ENCODE measurements at regions not wholly inside any gene's neighbourhood (a gene's known extent, or its start where the extent isn't known, plus 50 kb on each side); places are given as distances from the start of the nearest gene placed in this dataset.

DNA sequence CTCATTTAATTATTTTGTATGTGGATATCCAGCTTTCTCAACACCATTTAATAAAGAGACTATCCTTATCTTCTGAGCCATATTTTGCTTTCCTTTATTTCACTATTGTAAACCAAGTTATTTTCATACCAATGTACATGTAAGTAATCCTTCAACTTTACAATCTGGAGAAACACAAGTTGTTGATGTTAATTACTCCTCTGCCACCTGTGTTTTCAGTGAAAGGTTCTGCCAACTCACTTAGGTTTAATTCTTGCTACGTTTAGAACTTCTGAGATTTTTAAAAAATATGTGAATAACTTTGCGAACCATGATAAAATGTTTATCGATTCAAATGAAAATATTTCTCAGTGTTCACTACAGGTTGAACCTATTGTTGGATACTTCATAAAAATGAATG lies 244.4 kb downstream of the CDH7 start:
- Histone ChIP-seq H3K27ac (ENCODE audit: low read depth, low read length) (no peak overlapping the region), H3K27me3 (ENCODE audit: insufficient read depth, low read length) (no peaks in the 10 kb centered on the region), H3K79me2 (ENCODE audit: insufficient read depth, low read length) (no peaks in the 10 kb centered on the region), H2AFZ (ENCODE audit: low read depth, low read length, poor library complexity, severe bottlenecking) (no peak overlapping the region), H3K4me1 (ENCODE audit: control insufficient read depth in 1 of 2, insufficient read depth in 2 of 2, low read length in 2 of 2) (no peaks in the 10 kb centered on the region), H3K4me3 (replicated peaks in 1 of 2; ENCODE audit: low read depth in 1 of 2, low read length in 2 of 2) (no peak overlapping the region), H3K9ac (ENCODE audit: low read length) (no peak overlapping the region), H3K36me3 (ENCODE audit: control insufficient read depth in 1 of 2, insufficient read depth in 2 of 2, low read length in 2 of 2) (no peaks in the 10 kb centered on the region), H4K20me1 (ENCODE audit: insufficient read depth) (no peaks in the 10 kb centered on the region), H3K4me2 (ENCODE audit: low read length) (no peak overlapping the region), H3K9me2 (ENCODE audit: insufficient read depth) (no peaks in the 10 kb centered on the region), H3K9me3 (ENCODE audit: control insufficient read depth in 1 of 2, insufficient read depth in 1 of 2, low read depth in 1 of 2, low read length in 2 of 2) (peaks cover 3 to 4% of the 10 kb centered on the region in 2 experiments; a peak in 2 of 4 replicates)
- no peak for ATAC-seq
- ChIA-PET POLR2A (no interaction called here), RAD21 (ENCODE audit: low non-redundant PET in 1 of 2, low total read pairs in 2 of 2, uncharacterized antibody in 2 of 2, unreplicated experiment in 2 of 2) (no interaction called here), CTCF (no interaction called here)
- no peak for DNase-seq (ENCODE audit: low read depth, low spot score)
- BruUV-seq (replicated peaks): no TSS peak
- TF ChIP-seq FOSL1 (IDR thresholded peaks at IDR 0.05; ENCODE audit: low read depth) (no peak), JUND (IDR thresholded peaks at IDR 0.05) (no peak), ZFX (IDR thresholded peaks at IDR 0.05) (no peak), TCF7L2 (IDR thresholded peaks at IDR 0.05; ENCODE audit: borderline replicate concordance, extremely low read depth, insufficient read depth, insufficient read length) (no peak), EZH2 (IDR thresholded peaks at IDR 0.05) (no peak), EGR1 (IDR thresholded peaks at IDR 0.05; ENCODE audit: low read depth) (no peak), SP1 (IDR thresholded peaks at IDR 0.05; ENCODE audit: low read depth) (no peak), POLR2A (IDR thresholded peaks at IDR 0.05; ENCODE audit: borderline replicate concordance, extremely low read depth, insufficient read depth, insufficient read length) (no peak), EZH2phosphoT487 (IDR thresholded peaks at IDR 0.05; ENCODE audit: borderline replicate concordance) (no peak), SIN3A (IDR thresholded peaks at IDR 0.05; ENCODE audit: low read depth) (no peak), CEBPB (IDR thresholded peaks at IDR 0.05; ENCODE audit: low read depth) (no peak)
- TF ChIP-seq, protein P1, sequence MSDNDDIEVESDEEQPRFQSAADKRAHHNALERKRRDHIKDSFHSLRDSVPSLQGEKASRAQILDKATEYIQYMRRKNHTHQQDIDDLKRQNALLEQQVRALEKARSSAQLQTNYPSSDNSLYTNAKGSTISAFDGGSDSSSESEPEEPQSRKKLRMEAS (IDR thresholded peaks at IDR 0.05): no peak
- TF ChIP-seq, protein P2, sequence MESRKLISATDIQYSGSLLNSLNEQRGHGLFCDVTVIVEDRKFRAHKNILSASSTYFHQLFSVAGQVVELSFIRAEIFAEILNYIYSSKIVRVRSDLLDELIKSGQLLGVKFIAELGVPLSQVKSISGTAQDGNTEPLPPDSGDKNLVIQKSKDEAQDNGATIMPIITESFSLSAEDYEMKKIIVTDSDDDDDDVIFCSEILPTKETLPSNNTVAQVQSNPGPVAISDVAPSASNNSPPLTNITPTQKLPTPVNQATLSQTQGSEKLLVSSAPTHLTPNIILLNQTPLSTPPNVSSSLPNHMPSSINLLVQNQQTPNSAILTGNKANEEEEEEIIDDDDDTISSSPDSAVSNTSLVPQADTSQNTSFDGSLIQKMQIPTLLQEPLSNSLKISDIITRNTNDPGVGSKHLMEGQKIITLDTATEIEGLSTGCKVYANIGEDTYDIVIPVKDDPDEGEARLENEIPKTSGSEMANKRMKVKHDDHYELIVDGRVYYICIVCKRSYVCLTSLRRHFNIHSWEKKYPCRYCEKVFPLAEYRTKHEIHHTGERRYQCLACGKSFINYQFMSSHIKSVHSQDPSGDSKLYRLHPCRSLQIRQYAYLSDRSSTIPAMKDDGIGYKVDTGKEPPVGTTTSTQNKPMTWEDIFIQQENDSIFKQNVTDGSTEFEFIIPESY (IDR thresholded peaks at IDR 0.05; ENCODE audit: extremely low read depth, insufficient replicate concordance, low read length): no peak
- TF ChIP-seq, protein P3, sequence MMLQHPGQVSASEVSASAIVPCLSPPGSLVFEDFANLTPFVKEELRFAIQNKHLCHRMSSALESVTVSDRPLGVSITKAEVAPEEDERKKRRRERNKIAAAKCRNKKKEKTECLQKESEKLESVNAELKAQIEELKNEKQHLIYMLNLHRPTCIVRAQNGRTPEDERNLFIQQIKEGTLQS (IDR thresholded peaks at IDR 0.05): no peak
- TF ChIP-seq, protein P4, sequence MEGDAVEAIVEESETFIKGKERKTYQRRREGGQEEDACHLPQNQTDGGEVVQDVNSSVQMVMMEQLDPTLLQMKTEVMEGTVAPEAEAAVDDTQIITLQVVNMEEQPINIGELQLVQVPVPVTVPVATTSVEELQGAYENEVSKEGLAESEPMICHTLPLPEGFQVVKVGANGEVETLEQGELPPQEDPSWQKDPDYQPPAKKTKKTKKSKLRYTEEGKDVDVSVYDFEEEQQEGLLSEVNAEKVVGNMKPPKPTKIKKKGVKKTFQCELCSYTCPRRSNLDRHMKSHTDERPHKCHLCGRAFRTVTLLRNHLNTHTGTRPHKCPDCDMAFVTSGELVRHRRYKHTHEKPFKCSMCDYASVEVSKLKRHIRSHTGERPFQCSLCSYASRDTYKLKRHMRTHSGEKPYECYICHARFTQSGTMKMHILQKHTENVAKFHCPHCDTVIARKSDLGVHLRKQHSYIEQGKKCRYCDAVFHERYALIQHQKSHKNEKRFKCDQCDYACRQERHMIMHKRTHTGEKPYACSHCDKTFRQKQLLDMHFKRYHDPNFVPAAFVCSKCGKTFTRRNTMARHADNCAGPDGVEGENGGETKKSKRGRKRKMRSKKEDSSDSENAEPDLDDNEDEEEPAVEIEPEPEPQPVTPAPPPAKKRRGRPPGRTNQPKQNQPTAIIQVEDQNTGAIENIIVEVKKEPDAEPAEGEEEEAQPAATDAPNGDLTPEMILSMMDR (IDR thresholded peaks at IDR 0.05 in 2 of 3, conservative IDR thresholded peaks at IDR 0.05 in 1 of 3; ENCODE audit: borderline replicate concordance in 1 of 3, insufficient read depth in 1 of 3, low read depth in 2 of 3, low read length in 2 of 3): no peak
- intact Hi-C loops (cut with micrococcal nuclease): no loop called here

Data from HCT116 (cell line).